SHP77 (cell line): ENCODE measurements at regions not wholly inside any gene's neighbourhood (a gene's known extent, or its start where the extent isn't known, plus 50 kb on each side); places are given as distances from the start of the nearest gene placed in this dataset.

ENCODE experiments used
- DNase-seq, 2 experiments: peaks; one replicate each; lab custom pipeline; 2025; lab: John Stamatoyannopoulos, UW

GRCh38 chrX:7789200-7789599, 53.8 kb upstream of the VCX start:
- DNase-seq, result no peak

- DNase-seq, result no peak
Measured at GRCh38 chrX:7788334-7788733, 54.6 kb upstream of the VCX start.

GRCh38 chrX:7787714-7788113, 55.3 kb upstream of the VCX start:
- DNase-seq, result no peak

GRCh38 chrX:7784580-7784979, 58.4 kb upstream of the VCX start:
- no peak for DNase-seq

GRCh38 chrX:7779644-7780043, 63.3 kb upstream of the VCX start:
- DNase-seq, result no peak

- no peak for DNase-seq
Measured at GRCh38 chrX:7775987-7776386, 67.0 kb upstream of the VCX start.

- DNase-seq, result no peak
Measured at GRCh38 chrX:7771788-7772438, 71.1 kb upstream of the VCX start.

GRCh38 chrX:7759830-7760229, 83.1 kb upstream of the VCX start:
- DNase-seq, result no peak

GRCh38 chrX:7746856-7747255, 96.1 kb upstream of the VCX start:
- DNase-seq, result no peak

- DNase-seq, result no peak
Measured at GRCh38 chrX:7730071-7730470, 112.9 kb upstream of the VCX start.

GRCh38 chrX:7720519-7720918, 122.5 kb upstream of the VCX start:
- DNase-seq, result no peak

- DNase-seq, result no peak
Measured at GRCh38 chrX:7714351-7714750, 128.6 kb upstream of the VCX start.

- no peak for DNase-seq
Measured at GRCh38 chrX:7711167-7711566, 131.8 kb upstream of the VCX start.

- DNase-seq, result no peak
Measured at GRCh38 chrX:7709845-7710244, 133.1 kb upstream of the VCX start.

GRCh38 chrX:7706032-7706431, 136.9 kb upstream of the VCX start:
- DNase-seq, result peak in 1 of 2 experiments; percentile 8

- DNase-seq, result no peak
Measured at GRCh38 chrX:7704205-7704604, 138.8 kb upstream of the VCX start.

GRCh38 chrX:7698248-7698647, 144.7 kb upstream of the VCX start:
- DNase-seq, result no peak

GRCh38 chrX:7690842-7691241, 152.1 kb upstream of the VCX start:
- DNase-seq, result no peak

- no peak for DNase-seq
Measured at GRCh38 chrX:7689791-7690412, 153.1 kb upstream of the VCX start.

GRCh38 chrX:7680181-7680580, 162.8 kb upstream of the VCX start:
- DNase-seq, result no peak

GRCh38 chrX:7654316-7654715, 188.7 kb upstream of the VCX start:
- no peak for DNase-seq

- DNase-seq, result no peak
Measured at GRCh38 chrX:7647831-7648230, 195.1 kb upstream of the VCX start.

- DNase-seq, result no peak
Measured at GRCh38 chrX:7641141-7641540, 201.8 kb upstream of the VCX start.

GRCh38 chrX:7640392-7640791, 202.6 kb upstream of the VCX start:
- DNase-seq, result no peak
